H1 (cell line): ENCODE measurements at regions not wholly inside any gene's neighbourhood (a gene's known extent, or its start where the extent isn't known, plus 50 kb on each side); places are given as distances from the start of the nearest gene placed in this dataset.

Experiments
- CTCF ChIA-PET: fragments of 300-600 bp; sonication (Branson Sonifier 250); formaldehyde crosslinking; loops from one replicate; lab custom pipeline; 2021; ENCODE audit not compliant: partially characterized antibody; lab: Charles Lee
- POLR2A ChIA-PET: fragments of 300-600 bp; sonication (Branson Sonifier 250); formaldehyde crosslinking; loops from one replicate; lab custom pipeline; 2021; ENCODE audit warnings: inconsistent platforms; ENCODE audit not compliant: partially characterized antibody; lab: Charles Lee
- DNase-seq, 2 experiments: peaks; one replicate each; pipeline versions ENCODE4 v3.0.0 to v3.0.0-alpha.2; 2010 to 2022; ENCODE audit warnings: low spot score in 2 of 2, low read depth in 1 of 2, mixed read lengths in 1 of 2
- FAIRE-seq: peaks from 2 replicates; lab custom pipeline; 2011; peaks lifted over from hg19 to GRCh38; lab: Jason Lieb, UNC
- H2AFZ ChIP-seq: 2 replicates; pipeline ENCODE4 v1.8.1; 2012; ENCODE audit warnings: low read length, inconsistent platforms
- H2AK5ac ChIP-seq: 2 replicates; pipeline ENCODE4 v1.6.1; 2013; ENCODE audit warnings: low read depth, low read length
- H2BK120ac ChIP-seq: replicated peaks from 2 replicates; pipeline ENCODE3; 2013; ENCODE audit warnings: low read depth, low read length, inconsistent platforms
- H2BK12ac ChIP-seq: 2 replicates; pipeline ENCODE4 v1.6.1; 2013; ENCODE audit warnings: low read depth, low read length
- H2BK15ac ChIP-seq: 2 replicates; pipeline ENCODE4 v1.6.1; 2013; ENCODE audit warnings: low read length
- H2BK20ac ChIP-seq: 2 replicates; pipeline ENCODE4 v1.6.1; 2013; ENCODE audit warnings: low read length
- H2BK5ac ChIP-seq: 2 replicates; pipeline ENCODE4 v1.6.1; 2013; ENCODE audit warnings: low read depth, low read length
- H3K14ac ChIP-seq: 2 replicates; pipeline ENCODE4 v1.6.1; 2013; ENCODE audit warnings: inconsistent platforms; ENCODE audit not compliant: insufficient read length
- H3K18ac ChIP-seq: 2 replicates; pipeline ENCODE4 v1.6.1; 2013; ENCODE audit warnings: low read length; ENCODE audit errors: extremely low read depth
- H3K23ac ChIP-seq: 2 replicates; pipeline ENCODE4 v1.6.1; 2013; ENCODE audit warnings: inconsistent platforms; ENCODE audit not compliant: insufficient read length
- H3K23me2 ChIP-seq: 2 replicates; pipeline ENCODE4 v1.6.1; 2013; ENCODE audit warnings: low read depth, low read length
- H3K27ac ChIP-seq: 2 replicates; pipeline ENCODE4 v1.6.1; 2011; ENCODE audit warnings: low read depth, low read length, inconsistent platforms
- H3K27me3 ChIP-seq, 4 experiments: replicated peaks in 1 of 4; 1 replicate in 1 of 4; 2 replicates in 3 of 4; pipeline versions ENCODE4 v1.6.1 to v1.8.1; 2011 to 2013; ENCODE audit warnings: low read length in 3 of 4, mild to moderate bottlenecking in 3 of 4, inconsistent platforms in 2 of 4, mixed read lengths in 2 of 4, moderate library complexity in 1 of 4; ENCODE audit not compliant: control insufficient read depth in 3 of 4, insufficient read depth in 3 of 4; ENCODE audit errors: extremely low read depth in 1 of 4
- H3K36me3 ChIP-seq, 4 experiments: 2 replicates each; pipeline versions ENCODE4 v1.6.1 to v1.8.1; 2011 to 2013; ENCODE audit warnings: mild to moderate bottlenecking in 4 of 4, low read length in 3 of 4, moderate library complexity in 2 of 4, control low read depth in 1 of 4, inconsistent platforms in 1 of 4; ENCODE audit not compliant: insufficient read depth in 4 of 4, control insufficient read depth in 2 of 4
- H3K4ac ChIP-seq: replicated peaks from 2 replicates; pipeline ENCODE3; 2013; ENCODE audit warnings: low read length, low read depth, mixed read lengths, inconsistent platforms; ENCODE audit not compliant: insufficient read length
- H3K4me1 ChIP-seq, 4 experiments: replicated peaks in 1 of 4; 1 replicate in 1 of 4; 2 replicates in 3 of 4; pipeline versions ENCODE4 v1.6.1 to v1.8.1; 2011 to 2013; ENCODE audit warnings: low read length in 3 of 4, inconsistent platforms in 2 of 4, mixed read lengths in 1 of 4; ENCODE audit not compliant: insufficient read depth in 4 of 4, control insufficient read depth in 3 of 4
- H3K4me2 ChIP-seq, 2 experiments: 2 replicates each; pipeline versions ENCODE4 v1.6.1 to v1.8.1; 2011 to 2013; ENCODE audit warnings: low read depth in 2 of 2, low read length in 2 of 2, control low read depth in 1 of 2, inconsistent platforms in 1 of 2, mild to moderate bottlenecking in 1 of 2; ENCODE audit not compliant: insufficient read depth in 1 of 2
- H3K4me3 ChIP-seq, 4 experiments: fragments of 200-600, 300-600 bp in 1 of 4; sonication (generic), shearing (Covaris generic), sonication (Bioruptor Twin) in 1 of 4; 2 replicates each; pipeline versions ENCODE4 v1.5.1 to v1.8.1; 2011 to 2016; ENCODE audit warnings: low read length in 4 of 4, low read depth in 3 of 4, control low read depth in 2 of 4, inconsistent platforms in 2 of 4, mild to moderate bottlenecking in 2 of 4, mixed read lengths in 1 of 4, moderate library complexity in 1 of 4; ENCODE audit not compliant: insufficient read depth in 2 of 4; ENCODE audit errors: extremely low read depth in 1 of 4
- H3K56ac ChIP-seq: replicated peaks from 2 replicates; pipeline ENCODE3; 2013; ENCODE audit warnings: low read depth, mild to moderate bottlenecking, mixed read lengths, low read length, inconsistent platforms; ENCODE audit not compliant: insufficient read length
- H3K79me1 ChIP-seq: 2 replicates; pipeline ENCODE4 v1.6.1; 2013; ENCODE audit warnings: low read depth, low read length, control low read depth
- H3K79me2 ChIP-seq, 2 experiments: 2 replicates each; pipeline versions ENCODE4 v1.6.1 to v1.8.1; 2012 to 2013; ENCODE audit warnings: low read length in 2 of 2, mild to moderate bottlenecking in 2 of 2, inconsistent platforms in 1 of 2; ENCODE audit not compliant: insufficient read depth in 2 of 2, control insufficient read depth in 1 of 2
- H3K9ac ChIP-seq, 4 experiments: replicated peaks in 1 of 4; 1 replicate in 1 of 4; 2 replicates in 3 of 4; pipeline versions ENCODE4 v1.6.1 to v1.8.1; 2011 to 2013; ENCODE audit warnings: low read depth in 3 of 4, low read length in 3 of 4, control low read depth in 2 of 4, mild to moderate bottlenecking in 2 of 4, moderate library complexity in 2 of 4, inconsistent platforms in 1 of 4; ENCODE audit errors: extremely low read depth in 1 of 4
- H3K9me3 ChIP-seq, 2 experiments: 2 replicates each; pipeline versions ENCODE4 v1.6.1 to v1.8.1; 2012 to 2013; ENCODE audit warnings: mild to moderate bottlenecking in 2 of 2, moderate library complexity in 2 of 2, control low read depth in 1 of 2, inconsistent platforms in 1 of 2, low read depth in 1 of 2, low read length in 1 of 2, mixed read lengths in 1 of 2; ENCODE audit not compliant: insufficient read depth in 2 of 2
- H4K20me1 ChIP-seq, 2 experiments: replicated peaks in 1 of 2; 2 replicates each; pipeline versions ENCODE3 to v1.8.1; 2011 to 2013; ENCODE audit warnings: inconsistent platforms in 2 of 2, low read length in 2 of 2, mild to moderate bottlenecking in 1 of 2; ENCODE audit not compliant: insufficient read depth in 2 of 2, control insufficient read depth in 1 of 2
- H4K5ac ChIP-seq: 2 replicates; pipeline ENCODE4 v1.6.1; 2013; ENCODE audit warnings: low read length, low read depth, mixed read lengths, inconsistent platforms; ENCODE audit not compliant: insufficient read length
- H4K8ac ChIP-seq: 2 replicates; pipeline ENCODE4 v1.8.0; 2013; ENCODE audit warnings: mild to moderate bottlenecking, moderate library complexity, low read length, inconsistent platforms; ENCODE audit not compliant: insufficient read depth; ENCODE audit errors: extremely low read depth
- H4K91ac ChIP-seq: replicated peaks from 2 replicates; pipeline ENCODE3; 2013; ENCODE audit warnings: low read length, mixed read lengths, inconsistent platforms; ENCODE audit not compliant: insufficient read length
- CHD1 ChIP-seq: IDR thresholded peaks from 2 replicates; pipeline ENCODE4 v1.6.1; 2012; ENCODE audit warnings: low read depth, low read length, improper control_type of control experiment
- SIN3A ChIP-seq, 2 experiments: IDR thresholded peaks in 1 of 2; conservative IDR thresholded peaks in 1 of 2; 2 replicates each; pipeline ENCODE4 v1.6.1; 2011 to 2012; ENCODE audit warnings: low read length in 2 of 2, improper control_type of control experiment in 1 of 2, low read depth in 1 of 2, mild to moderate bottlenecking in 1 of 2
- WGBS, 2 experiments: shearing (Covaris generic) in 1 of 2; methylation state at CpG; one replicate each; pipeline versions ENCODE4 v1.1.6 to v1.1.7; 2013 to 2015; ENCODE audit warnings: low lambda C conversion rate in 2 of 2, mixed read lengths in 2 of 2, inconsistent platforms in 1 of 2, low coverage in 1 of 2, missing lambda C conversion rate in 1 of 2; ENCODE audit not compliant: insufficient replicate concordance in 2 of 2, insufficient coverage in 1 of 2, insufficient read length in 1 of 2; ENCODE audit errors: extremely low coverage in 1 of 2, missing lambda C conversion rate in 1 of 2; 5-methylcytosine and 5-hydroxymethylcytosine counted together

- CTCF ChIA-PET, result interaction anchor here (0.6 kb wide), 1 partner anchor 60 kb away, joined by 3 read pairs; no protein-coding TSS in a partner anchor
- no peak for DNase-seq
- Histone ChIP-seq H3K4me2 (no peak overlapping the region), H2BK12ac (no peak overlapping the region), H3K23ac (no peak overlapping the region), H3K56ac (no peak overlapping the region), H2AFZ (no peak overlapping the region), H3K23me2 (no peaks in the 10 kb centered on the region), H3K9me3 (peaks cover 0 to 6% of the 10 kb centered on the region in 2 experiments; a peak in 1 of 4 replicates), H4K91ac (no peak overlapping the region), H3K36me3 (no peaks in the 10 kb centered on the region), H2BK5ac (no peak overlapping the region), H4K5ac (no peak overlapping the region), H3K4me3 (no peak overlapping the region), H3K79me2 (no peaks in the 10 kb centered on the region), H3K27ac (no peak overlapping the region), H4K8ac (no peak overlapping the region; the same call in 1 of the 2 replicates), H3K18ac (no peak overlapping the region), H3K79me1 (no peaks in the 10 kb centered on the region), H3K27me3 (peaks cover 0 to 1% (median 0%) of the 10 kb centered on the region in 4 experiments; a peak in 1 of 7 replicates), H3K9ac (no peak overlapping the region), H3K4ac (no peak overlapping the region), H2BK20ac (no peak overlapping the region), H3K14ac (no peak overlapping the region), H4K20me1 (no peaks in the 10 kb centered on the region), H3K4me1 (no peaks in the 10 kb centered on the region), H2AK5ac (no peak overlapping the region), H2BK15ac (no peak overlapping the region), H2BK120ac (no peak overlapping the region)
- POLR2A ChIA-PET, result no interaction called here
- FAIRE-seq, result no peak
- 83% methylated on average over 14 of the region's 14 CpGs; no CpG with 5 or more reads in 1 of the 2 experiments for WGBS, 2 experiments
- no peak for TF ChIP-seq CHD1
- no peak for TF ChIP-seq SIN3A (conservative IDR thresholded peaks at IDR 0.05 in 1 of 2, IDR thresholded peaks at IDR 0.05 in 1 of 2; ENCODE audit: low read depth in 1 of 2, low read length in 2 of 2)
These were observed 269.2 kb upstream of the PPP2R2D start for GRCh38 chr10:131631619-131632018.
